GM10266 (cell line): ENCODE measurements at regions not wholly inside any gene's neighbourhood (a gene's known extent, or its start where the extent isn't known, plus 50 kb on each side); places are given as distances from the start of the nearest gene placed in this dataset.
"Not testable (repeated sequence)": the region's sequence is repeated elsewhere in the genome, so short reads cannot be mapped to it uniquely, and the experiment has no call there.

ENCODE experiments used
- DNase-seq: peaks from one replicate; pipeline ENCODE4 v3.0.0; 2012; ENCODE audit errors: extremely low spot score
- TF ChIP-seq, protein P1 (sequence below): IDR thresholded peaks from 2 replicates; pipeline ENCODE4 v1.5.1; 2012; ENCODE audit warnings: mild to moderate bottlenecking, low read depth; ENCODE audit not compliant: control insufficient read depth, insufficient read depth; ENCODE audit errors: missing control alignments

DNA sequence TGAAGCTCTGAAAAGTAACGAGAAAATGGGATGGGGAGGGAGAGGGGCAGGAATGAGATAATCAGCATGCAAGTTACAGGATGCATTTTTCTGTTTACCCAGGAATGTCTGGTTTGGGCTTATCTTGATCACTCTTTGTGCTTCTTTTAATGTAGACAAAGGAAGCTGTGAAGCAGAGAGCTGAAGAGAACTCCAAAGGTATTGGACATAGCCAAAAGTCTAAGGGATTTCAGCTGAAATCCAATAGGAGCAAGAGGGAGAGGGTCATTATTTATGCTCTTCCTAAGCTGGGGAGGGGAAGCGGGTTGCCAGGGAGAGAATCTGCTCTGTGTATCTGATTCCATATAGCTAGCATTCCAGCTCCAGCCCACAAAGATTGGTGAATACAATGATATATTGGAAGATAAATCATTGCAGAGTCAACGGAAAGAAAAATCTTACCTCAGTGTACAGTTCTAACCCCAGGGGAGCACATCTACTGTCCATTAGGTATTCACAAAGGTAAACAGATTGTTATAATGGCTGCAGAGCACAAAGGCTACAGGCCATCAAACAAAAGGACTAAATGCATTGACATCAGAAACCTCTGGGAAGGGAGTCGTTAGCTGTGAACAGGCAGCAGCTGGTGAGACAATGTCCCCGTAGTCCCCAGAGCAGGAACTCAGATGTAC is 61.0 kb upstream of the PELI2 start:
- TF ChIP-seq, protein P1, sequence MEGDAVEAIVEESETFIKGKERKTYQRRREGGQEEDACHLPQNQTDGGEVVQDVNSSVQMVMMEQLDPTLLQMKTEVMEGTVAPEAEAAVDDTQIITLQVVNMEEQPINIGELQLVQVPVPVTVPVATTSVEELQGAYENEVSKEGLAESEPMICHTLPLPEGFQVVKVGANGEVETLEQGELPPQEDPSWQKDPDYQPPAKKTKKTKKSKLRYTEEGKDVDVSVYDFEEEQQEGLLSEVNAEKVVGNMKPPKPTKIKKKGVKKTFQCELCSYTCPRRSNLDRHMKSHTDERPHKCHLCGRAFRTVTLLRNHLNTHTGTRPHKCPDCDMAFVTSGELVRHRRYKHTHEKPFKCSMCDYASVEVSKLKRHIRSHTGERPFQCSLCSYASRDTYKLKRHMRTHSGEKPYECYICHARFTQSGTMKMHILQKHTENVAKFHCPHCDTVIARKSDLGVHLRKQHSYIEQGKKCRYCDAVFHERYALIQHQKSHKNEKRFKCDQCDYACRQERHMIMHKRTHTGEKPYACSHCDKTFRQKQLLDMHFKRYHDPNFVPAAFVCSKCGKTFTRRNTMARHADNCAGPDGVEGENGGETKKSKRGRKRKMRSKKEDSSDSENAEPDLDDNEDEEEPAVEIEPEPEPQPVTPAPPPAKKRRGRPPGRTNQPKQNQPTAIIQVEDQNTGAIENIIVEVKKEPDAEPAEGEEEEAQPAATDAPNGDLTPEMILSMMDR, result no peak
- DNase-seq, result no peak

DNA sequence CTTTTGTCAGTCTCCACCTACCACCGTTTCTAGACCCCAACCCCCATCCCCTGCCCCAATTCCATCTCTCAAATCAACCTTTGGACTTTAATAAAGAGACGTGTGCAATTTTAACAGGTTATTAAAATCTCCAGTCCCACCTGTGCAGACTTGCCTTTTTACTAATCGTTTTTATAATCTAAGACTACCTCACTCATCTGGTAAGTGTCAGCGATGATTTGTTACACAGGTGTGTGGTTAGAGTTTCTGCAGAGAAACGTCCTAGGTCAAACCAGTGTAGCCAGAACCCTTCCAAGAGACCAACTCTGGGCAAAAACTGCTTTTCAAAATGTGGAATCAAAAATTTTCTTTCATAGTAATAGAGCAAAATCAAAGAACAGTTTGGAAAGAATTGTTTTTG is 60.4 kb upstream of the PELI2 start:
- TF ChIP-seq, protein P1, result no peak
- DNase-seq, result no peak

DNA sequence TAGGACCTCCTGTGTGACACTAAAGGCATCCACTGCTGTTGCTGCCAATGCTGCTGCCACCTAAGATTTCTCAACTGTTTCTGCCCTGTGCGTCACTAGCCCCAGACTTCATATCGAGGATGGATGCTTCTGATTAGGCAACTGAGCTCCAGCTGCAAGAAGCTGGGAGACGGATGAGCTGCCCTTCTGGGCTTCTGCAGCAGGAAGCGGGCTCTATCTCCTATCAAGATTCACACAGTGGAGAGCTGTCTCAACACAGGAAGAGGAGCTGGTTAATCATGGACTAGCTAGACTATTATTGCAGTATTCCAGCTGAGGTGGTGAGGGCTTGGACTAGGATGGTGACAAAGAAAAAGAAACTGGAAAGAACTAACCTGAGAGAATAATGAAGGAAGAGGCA is 59.2 kb upstream of the PELI2 start:
- no peak for DNase-seq
- TF ChIP-seq, protein P1, result no peak

DNA sequence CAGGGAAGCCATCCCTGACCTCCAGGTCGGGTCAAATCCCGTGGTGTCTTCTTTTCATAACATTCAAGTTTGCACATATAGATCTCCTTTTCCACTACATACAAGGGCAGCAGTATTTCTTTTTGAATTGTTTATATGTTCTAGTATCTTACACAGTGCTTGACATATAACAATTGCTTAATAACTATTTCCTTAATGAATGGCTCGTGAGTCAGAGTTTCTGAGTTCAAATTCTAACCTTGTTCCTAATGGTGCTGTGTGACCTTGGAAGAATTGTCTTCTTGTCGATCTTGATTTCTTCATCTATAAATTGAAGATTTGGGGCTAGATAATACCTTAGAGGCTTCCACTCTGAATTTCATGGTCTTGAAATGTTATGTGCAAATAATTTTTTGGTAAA is 57.2 kb upstream of the PELI2 start:
- DNase-seq, result no peak
- TF ChIP-seq, protein P1, result no peak

DNA sequence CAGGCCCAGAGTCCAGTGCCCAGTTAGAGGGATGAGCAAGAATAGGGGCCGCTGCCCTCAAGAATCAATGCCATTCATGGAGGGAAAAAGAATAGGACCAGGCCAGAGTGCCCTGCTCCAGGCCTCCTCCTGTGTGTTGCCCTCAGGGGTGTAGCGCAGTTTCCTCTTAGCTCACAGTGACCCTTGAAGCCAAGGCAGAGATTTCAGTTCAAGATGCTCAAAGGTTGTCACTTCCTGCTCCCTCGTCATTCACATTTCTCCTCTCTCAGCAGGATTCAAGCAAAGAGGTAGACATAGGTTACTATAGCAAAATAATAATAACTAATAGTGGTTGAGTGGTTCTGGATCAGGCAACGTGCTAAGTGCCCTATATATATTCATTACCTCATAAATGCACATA is 55.1 kb upstream of the PELI2 start:
- no peak for DNase-seq
- TF ChIP-seq, protein P1, result no peak

DNA sequence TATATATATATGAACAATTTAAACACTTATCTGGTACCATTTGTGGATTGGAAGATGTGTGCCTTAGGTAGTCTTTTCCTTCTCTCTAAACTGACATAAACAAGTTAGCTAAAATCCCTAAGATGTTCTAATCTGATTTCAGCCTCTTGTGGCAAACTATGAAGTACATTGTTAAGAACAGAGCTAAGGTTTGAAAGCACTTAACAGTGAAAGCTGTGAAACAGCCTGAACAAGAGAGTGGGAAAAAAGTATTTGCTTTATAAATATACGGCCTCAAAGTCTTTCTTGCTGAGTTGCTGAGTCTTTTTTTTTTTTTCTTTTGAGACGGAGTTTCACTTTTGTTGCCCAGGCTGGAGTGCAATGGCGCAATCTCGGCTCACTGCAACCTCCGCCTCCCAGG is 53.7 kb upstream of the PELI2 start:
- DNase-seq, result no peak
- TF ChIP-seq, protein P1, result no peak

DNA sequence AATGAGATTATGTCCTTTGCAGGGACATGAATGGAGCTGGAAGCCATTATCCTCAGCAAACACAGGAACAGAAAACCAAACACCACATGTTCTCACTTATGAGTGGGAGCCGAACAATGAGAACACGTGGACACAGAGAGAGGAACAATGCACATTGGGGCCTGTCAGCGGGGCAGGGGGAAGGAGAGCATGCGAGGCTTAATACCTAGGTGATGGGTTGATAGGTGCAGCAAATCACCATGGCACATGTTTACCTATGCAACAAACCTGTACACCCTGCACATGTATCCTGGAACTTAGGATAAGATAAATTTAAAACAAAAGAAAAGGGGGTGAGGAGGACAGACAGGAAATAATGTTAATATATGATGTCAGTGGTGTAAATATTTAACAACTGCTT is 53.0 kb upstream of the PELI2 start:
- DNase-seq, result not testable (repeated sequence)
